ENCODE measurements at regions not wholly inside any gene's neighbourhood (a gene's known extent, or its start where the extent isn't known, plus 50 kb on each side); places are given as distances from the start of the nearest gene placed in this dataset.

DNA sequence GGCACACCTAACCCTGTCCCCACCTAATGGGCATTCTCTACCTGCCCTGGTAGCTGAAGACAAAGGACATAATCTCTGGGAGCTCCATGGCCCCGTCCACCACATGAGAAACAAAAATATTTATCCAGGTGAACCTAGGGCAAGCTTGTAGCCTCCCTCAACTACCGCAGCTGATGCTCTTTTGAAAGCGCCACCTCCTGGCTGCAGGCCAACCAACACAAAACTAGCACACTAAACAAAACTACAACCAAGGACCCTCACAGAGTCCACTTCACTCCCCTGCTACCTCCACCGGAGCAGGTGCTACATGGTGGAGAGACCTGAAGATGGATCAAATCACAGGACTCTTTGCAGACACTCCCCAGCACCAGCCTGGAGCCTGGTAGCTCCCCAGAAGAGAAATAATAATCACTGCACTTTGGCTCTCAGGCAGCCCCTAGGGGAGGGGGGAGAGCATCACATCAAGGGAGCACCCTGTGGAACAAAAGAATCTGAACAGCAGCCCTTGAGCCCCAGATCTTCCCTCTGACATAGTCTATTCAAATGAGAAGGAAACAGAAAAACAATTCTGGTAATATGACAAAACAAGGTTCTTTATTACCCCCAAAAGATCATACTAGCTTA lies 111.3 kb upstream of the ATP8A1 start:
- ATAC-seq (ENCODE audit: low read depth) (no peak), DNase-seq (peak; percentile 21)
- Histone ChIP-seq H3K9ac (ENCODE audit: low read length) (no peak overlapping the region), H3K36me3 (replicated peaks in 1 of 2; ENCODE audit: control extremely low read depth in 1 of 2, control insufficient read depth in 1 of 2, extremely low read depth in 1 of 2, insufficient read depth in 2 of 2, low read length in 1 of 2) (no peaks in the 10 kb centered on the region), H3K4me2 (replicated peaks; ENCODE audit: low read depth, low read length, poor library complexity, severe bottlenecking) (no peak overlapping the region), H3K4me1 (ENCODE audit: control insufficient read depth in 2 of 2, insufficient read depth in 2 of 2, low read length in 2 of 2) (no peaks in the 10 kb centered on the region), H4K20me1 (ENCODE audit: control insufficient read depth, insufficient read depth, low read length, poor library complexity, severe bottlenecking) (no peaks in the 10 kb centered on the region), H3K27ac (ENCODE audit: low read length in 2 of 2) (no peak overlapping the region), H3K9me3 (ENCODE audit: control extremely low read depth in 1 of 3, control insufficient read depth in 2 of 3, insufficient read depth in 1 of 3, low read length in 2 of 3) (no peaks in the 10 kb centered on the region), H2AFZ (ENCODE audit: insufficient read depth, low read depth, low read length, poor library complexity, severe bottlenecking) (no peak overlapping the region), H3K79me2 (ENCODE audit: control insufficient read depth, insufficient read depth, low read length) (no peaks in the 10 kb centered on the region), H3K27me3 (replicated peaks in 1 of 4; ENCODE audit: control extremely low read depth in 1 of 4, control insufficient read depth in 3 of 4, insufficient read depth in 4 of 4, low read length in 3 of 4) (peaks cover 0 to 2% (median 0%) of the 10 kb centered on the region in 4 experiments), H3K4me3 (ENCODE audit: control extremely low read depth in 1 of 5, extremely low read depth in 1 of 5, insufficient read depth in 1 of 5, low read depth in 2 of 5, low read length in 4 of 5) (no peak overlapping the region)
- ChIA-PET CTCF (interaction anchor here (1.0 to 2.8 kb wide), 4 partner anchors 112 to 200 kb away, joined by 3 to 36 read pairs (median 8); partner anchors contain the start of gene ATP8A1), POLR2A (no interaction called here)
- H3K9me3 Mint-ChIP-seq (ENCODE audit: insufficient read depth) = no peaks in the 10 kb centered on the region
- H3K27me3 Mint-ChIP-seq = peaks cover 5% of the 10 kb centered on the region
- H3K4me1 Mint-ChIP-seq = no peaks in the 10 kb centered on the region
- TF ChIP-seq, protein P1, sequence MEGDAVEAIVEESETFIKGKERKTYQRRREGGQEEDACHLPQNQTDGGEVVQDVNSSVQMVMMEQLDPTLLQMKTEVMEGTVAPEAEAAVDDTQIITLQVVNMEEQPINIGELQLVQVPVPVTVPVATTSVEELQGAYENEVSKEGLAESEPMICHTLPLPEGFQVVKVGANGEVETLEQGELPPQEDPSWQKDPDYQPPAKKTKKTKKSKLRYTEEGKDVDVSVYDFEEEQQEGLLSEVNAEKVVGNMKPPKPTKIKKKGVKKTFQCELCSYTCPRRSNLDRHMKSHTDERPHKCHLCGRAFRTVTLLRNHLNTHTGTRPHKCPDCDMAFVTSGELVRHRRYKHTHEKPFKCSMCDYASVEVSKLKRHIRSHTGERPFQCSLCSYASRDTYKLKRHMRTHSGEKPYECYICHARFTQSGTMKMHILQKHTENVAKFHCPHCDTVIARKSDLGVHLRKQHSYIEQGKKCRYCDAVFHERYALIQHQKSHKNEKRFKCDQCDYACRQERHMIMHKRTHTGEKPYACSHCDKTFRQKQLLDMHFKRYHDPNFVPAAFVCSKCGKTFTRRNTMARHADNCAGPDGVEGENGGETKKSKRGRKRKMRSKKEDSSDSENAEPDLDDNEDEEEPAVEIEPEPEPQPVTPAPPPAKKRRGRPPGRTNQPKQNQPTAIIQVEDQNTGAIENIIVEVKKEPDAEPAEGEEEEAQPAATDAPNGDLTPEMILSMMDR (IDR thresholded peaks at IDR 0.05) = peak; percentile 30
- TF ChIP-seq EZH2 (IDR thresholded peaks at IDR 0.05; ENCODE audit: borderline replicate concordance, insufficient read depth, low read depth, low read length, poor library complexity, severe bottlenecking) = no peak
- H3K27ac Mint-ChIP-seq = no peak overlapping the region
- intact Hi-C loops (cut with micrococcal nuclease) = loop anchor here (5.0 kb wide), 1 partner anchor 201 kb away; no protein-coding TSS in a partner anchor
- no peak overlapping the region for H3K4me3 Mint-ChIP-seq
- WGBS (ENCODE audit: insufficient coverage) = 62% methylated on average over 3 of the region's 4 CpGs

DNA sequence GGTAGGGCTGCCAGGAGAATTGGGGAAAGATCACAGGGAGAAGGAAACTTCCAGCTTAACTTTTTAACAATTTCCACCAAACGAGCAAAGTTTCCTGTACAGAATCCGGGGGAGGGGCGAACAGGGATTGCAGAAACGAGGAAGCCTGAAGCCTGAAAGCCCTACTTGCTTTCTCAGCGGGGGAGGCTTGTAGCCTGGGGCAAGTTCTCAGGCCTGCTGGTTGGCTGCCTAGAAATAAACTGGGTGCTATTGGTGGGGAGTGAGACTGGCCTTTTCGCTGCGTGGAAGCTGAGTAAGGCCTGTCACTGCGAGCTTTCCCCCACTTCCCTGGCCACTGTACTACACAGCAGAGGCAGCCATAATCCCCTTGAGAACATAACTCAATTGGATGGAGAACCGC lies 110.8 kb upstream of the ATP8A1 start:
- H3K27me3 ChIP-seq (replicated peaks in 1 of 4; ENCODE audit: control extremely low read depth in 1 of 4, control insufficient read depth in 3 of 4, insufficient read depth in 4 of 4, low read length in 3 of 4) = peaks cover 0 to 2% (median 0%) of the 10 kb centered on the region in 4 experiments
- H3K27ac ChIP-seq (ENCODE audit: low read length in 2 of 2) = no peak overlapping the region
- 90% methylated on average over 7 of the region's 9 CpGs for WGBS (ENCODE audit: insufficient coverage)
- H3K27me3 Mint-ChIP-seq = peaks cover 5% of the 10 kb centered on the region
- H3K27ac Mint-ChIP-seq = no peak overlapping the region
- H3K4me1 Mint-ChIP-seq = no peaks in the 10 kb centered on the region
- DNase-seq = no peak
- no peaks in the 10 kb centered on the region for H3K79me2 ChIP-seq (ENCODE audit: control insufficient read depth, insufficient read depth, low read length)
- no peaks in the 10 kb centered on the region for H3K9me3 ChIP-seq (ENCODE audit: control extremely low read depth in 1 of 3, control insufficient read depth in 2 of 3, insufficient read depth in 1 of 3, low read length in 2 of 3)
- H4K20me1 ChIP-seq (ENCODE audit: control insufficient read depth, insufficient read depth, low read length, poor library complexity, severe bottlenecking) = no peaks in the 10 kb centered on the region
- no peak overlapping the region for H3K4me3 ChIP-seq (ENCODE audit: control extremely low read depth in 1 of 5, extremely low read depth in 1 of 5, insufficient read depth in 1 of 5, low read depth in 2 of 5, low read length in 4 of 5)
- ATAC-seq (ENCODE audit: low read depth) = no peak
- no peak overlapping the region for H3K4me3 Mint-ChIP-seq
- H3K4me1 ChIP-seq (ENCODE audit: control insufficient read depth in 2 of 2, insufficient read depth in 2 of 2, low read length in 2 of 2) = no peaks in the 10 kb centered on the region
- H3K4me2 ChIP-seq (replicated peaks; ENCODE audit: low read depth, low read length, poor library complexity, severe bottlenecking) = no peak overlapping the region
- TF ChIP-seq, protein P1 (IDR thresholded peaks at IDR 0.05) = no peak
- TF ChIP-seq EZH2 (IDR thresholded peaks at IDR 0.05; ENCODE audit: borderline replicate concordance, insufficient read depth, low read depth, low read length, poor library complexity, severe bottlenecking) = no peak
- no peak overlapping the region for H2AFZ ChIP-seq (ENCODE audit: insufficient read depth, low read depth, low read length, poor library complexity, severe bottlenecking)
- H3K9ac ChIP-seq (ENCODE audit: low read length) = no peak overlapping the region
- no peaks in the 10 kb centered on the region for H3K36me3 ChIP-seq (replicated peaks in 1 of 2; ENCODE audit: control extremely low read depth in 1 of 2, control insufficient read depth in 1 of 2, extremely low read depth in 1 of 2, insufficient read depth in 2 of 2, low read length in 1 of 2)
- ChIA-PET CTCF (interaction anchor here (1.0 to 2.8 kb wide), 4 partner anchors 111 to 200 kb away, joined by 3 to 36 read pairs (median 8); partner anchors contain the start of gene ATP8A1), POLR2A (no interaction called here)
- no peaks in the 10 kb centered on the region for H3K9me3 Mint-ChIP-seq (ENCODE audit: insufficient read depth)
- intact Hi-C loops (cut with micrococcal nuclease) = loop anchor here (5.0 kb wide), 1 partner anchor 200 kb away; no protein-coding TSS in a partner anchor

Data from B cell (primary cell).